IMR-90 (cell line): ENCODE measurements at regions not wholly inside any gene's neighbourhood (a gene's known extent, or its start where the extent isn't known, plus 50 kb on each side); places are given as distances from the start of the nearest gene placed in this dataset.
"Not testable (repeated sequence)": the region's sequence is repeated elsewhere in the genome, so short reads cannot be mapped to it uniquely, and the experiment has no call there.

Source experiments
- ATAC-seq: fragments of 200-7000 bp; cut with Tn5 transposase; 2 replicates; pipeline ENCODE4 v1.9.1; 2020; ENCODE audit warnings: low read depth, mild to moderate bottlenecking, moderate library complexity
- BruUV-seq: library from RNA; stranded (reverse); fragments of 400-500 nt; replicated peaks from 2 replicates; lab custom pipeline; 2021; lab: Mats Ljungman, UMichigan
- CTCF ChIA-PET: fragments of 300-600 bp; formaldehyde crosslinking; extraction: SDS; loops from one replicate; lab custom pipeline; 2021; ENCODE audit warnings: antibody characterized with exemption; lab: Yijun Ruan, JAX
- POLR2A ChIA-PET: fragments of 300-600 bp; sonication (Branson Sonifier 250); formaldehyde crosslinking; loops from one replicate; lab custom pipeline; 2022; ENCODE audit warnings: antibody characterized with exemption; ENCODE audit not compliant: unreplicated experiment; lab: Charles Lee
- DNase-seq: peaks from one replicate; pipeline ENCODE4 v3.0.0; 2013
- H2AFZ ChIP-seq: replicated peaks from 2 replicates; pipeline ENCODE3; 2013; ENCODE audit warnings: low read length, mild to moderate bottlenecking; ENCODE audit not compliant: poor library complexity
- H2AK5ac ChIP-seq: 2 replicates; pipeline ENCODE4 v1.6.1; 2013; ENCODE audit warnings: low read depth, low read length, inconsistent platforms
- H2AK9ac ChIP-seq: replicated peaks from 2 replicates; pipeline ENCODE3; 2013; ENCODE audit warnings: mild to moderate bottlenecking, low read depth, low read length, moderate library complexity; ENCODE audit not compliant: poor library complexity
- H2BK120ac ChIP-seq: 2 replicates; pipeline ENCODE4 v1.6.1; 2013; ENCODE audit warnings: low read depth, low read length, inconsistent platforms
- H2BK15ac ChIP-seq: 3 replicates; pipeline ENCODE4 v1.6.1; 2013; ENCODE audit warnings: low read depth, low read length, inconsistent platforms
- H2BK20ac ChIP-seq: 2 replicates; pipeline ENCODE4 v1.6.1; 2013; ENCODE audit warnings: low read depth, mild to moderate bottlenecking, inconsistent platforms, low read length, moderate library complexity
- H2BK5ac ChIP-seq: 2 replicates; pipeline ENCODE4 v1.6.1; 2013; ENCODE audit warnings: mild to moderate bottlenecking, low read depth, low read length, inconsistent platforms; ENCODE audit not compliant: poor library complexity, severe bottlenecking
- H3K14ac ChIP-seq: replicated peaks from 2 replicates; pipeline ENCODE4 v1.6.1; 2013; ENCODE audit warnings: low read depth, low read length, inconsistent platforms
- H3K18ac ChIP-seq: 2 replicates; pipeline ENCODE4 v1.6.1; 2013; ENCODE audit warnings: low read depth, low read length, control low read depth
- H3K23ac ChIP-seq: 2 replicates; pipeline ENCODE4 v1.6.1; 2013; ENCODE audit warnings: low read depth, low read length, inconsistent platforms
- H3K27ac ChIP-seq: 2 replicates; pipeline ENCODE4 v1.5.1; 2013; ENCODE audit warnings: mild to moderate bottlenecking, control low read depth, low read length; ENCODE audit not compliant: insufficient read depth
- H3K27me3 ChIP-seq: 2 replicates; pipeline ENCODE4 v1.6.1; 2013; ENCODE audit warnings: low read length; ENCODE audit not compliant: control insufficient read depth, insufficient read depth
- H3K36me3 ChIP-seq: 2 replicates; pipeline ENCODE4 v1.6.1; 2013; ENCODE audit warnings: low read length, mixed read lengths; ENCODE audit not compliant: control insufficient read depth, insufficient read depth
- H3K4ac ChIP-seq: 2 replicates; pipeline ENCODE4 v1.6.1; 2013; ENCODE audit warnings: low read depth, low read length, inconsistent platforms
- H3K4me1 ChIP-seq: 2 replicates; pipeline ENCODE4 v1.6.1; 2013; ENCODE audit warnings: low read length, mixed read lengths; ENCODE audit not compliant: control insufficient read depth, insufficient read depth
- H3K4me2 ChIP-seq: 2 replicates; pipeline ENCODE4 v1.6.1; 2013; ENCODE audit warnings: low read depth, mild to moderate bottlenecking, control low read depth, low read length, moderate library complexity
- H3K4me3 ChIP-seq: 2 replicates; pipeline ENCODE4 v1.5.1; 2013; ENCODE audit warnings: low read depth, mild to moderate bottlenecking, control low read depth, low read length, moderate library complexity; ENCODE audit not compliant: insufficient read depth
- H3K56ac ChIP-seq: 2 replicates; pipeline ENCODE4 v1.6.1; 2013; ENCODE audit warnings: low read length, inconsistent platforms; ENCODE audit not compliant: insufficient read depth; ENCODE audit errors: extremely low read depth
- H3K79me1 ChIP-seq, 2 experiments: 2 replicates each; pipeline ENCODE4 v1.6.1; 2013; ENCODE audit warnings: low read length in 2 of 2, inconsistent platforms in 1 of 2, low read depth in 1 of 2
- H3K9ac ChIP-seq: 2 replicates; pipeline ENCODE4 v1.6.1; 2013; ENCODE audit warnings: low read depth, low read length, control low read depth
- H3K9me1 ChIP-seq: 2 replicates; pipeline ENCODE4 v1.6.1; 2013; ENCODE audit warnings: low read length, inconsistent platforms; ENCODE audit not compliant: insufficient read depth
- H3K9me3 ChIP-seq: 2 replicates; pipeline ENCODE4 v1.6.1; 2013; ENCODE audit warnings: low read length; ENCODE audit not compliant: control insufficient read depth, insufficient read depth
- H4K20me1 ChIP-seq: 2 replicates; pipeline ENCODE4 v1.6.1; 2013; ENCODE audit warnings: low read length, inconsistent platforms; ENCODE audit not compliant: insufficient read depth
- H4K5ac ChIP-seq: 2 replicates; pipeline ENCODE4 v1.6.1; 2013; ENCODE audit warnings: mild to moderate bottlenecking, low read depth, low read length, control low read depth
- H4K8ac ChIP-seq, 2 experiments: 2 replicates each; pipeline ENCODE4 v1.6.1; 2013; ENCODE audit warnings: low read depth in 2 of 2, low read length in 2 of 2, control low read depth in 1 of 2, inconsistent platforms in 1 of 2
- H4K91ac ChIP-seq: 2 replicates; pipeline ENCODE4 v1.6.1; 2013; ENCODE audit warnings: low read depth, low read length, inconsistent platforms; ENCODE audit not compliant: insufficient read depth
- dilution Hi-C: fragments of 300-500 bp; cut with HindIII; formaldehyde crosslinking; loops from one replicate; pipeline ENCODE4 v1.14.3; 2018; ENCODE audit warnings: low sequenced_read_pairs; ENCODE audit not compliant: unreplicated experiment
- in situ Hi-C: fragments of 300-500 bp; cut with MboI; formaldehyde crosslinking; loops from 3 replicates; pipeline ENCODE4 v1.14.3; 2019; ENCODE audit warnings: low sequenced_read_pairs, inconsistent platforms, mixed read lengths
- intact Hi-C: fragments of 100-400 bp; cut with micrococcal nuclease; formaldehyde crosslinking; loops from 2 replicates; pipeline ENCODE4 v1.10.0; 2022

DNA sequence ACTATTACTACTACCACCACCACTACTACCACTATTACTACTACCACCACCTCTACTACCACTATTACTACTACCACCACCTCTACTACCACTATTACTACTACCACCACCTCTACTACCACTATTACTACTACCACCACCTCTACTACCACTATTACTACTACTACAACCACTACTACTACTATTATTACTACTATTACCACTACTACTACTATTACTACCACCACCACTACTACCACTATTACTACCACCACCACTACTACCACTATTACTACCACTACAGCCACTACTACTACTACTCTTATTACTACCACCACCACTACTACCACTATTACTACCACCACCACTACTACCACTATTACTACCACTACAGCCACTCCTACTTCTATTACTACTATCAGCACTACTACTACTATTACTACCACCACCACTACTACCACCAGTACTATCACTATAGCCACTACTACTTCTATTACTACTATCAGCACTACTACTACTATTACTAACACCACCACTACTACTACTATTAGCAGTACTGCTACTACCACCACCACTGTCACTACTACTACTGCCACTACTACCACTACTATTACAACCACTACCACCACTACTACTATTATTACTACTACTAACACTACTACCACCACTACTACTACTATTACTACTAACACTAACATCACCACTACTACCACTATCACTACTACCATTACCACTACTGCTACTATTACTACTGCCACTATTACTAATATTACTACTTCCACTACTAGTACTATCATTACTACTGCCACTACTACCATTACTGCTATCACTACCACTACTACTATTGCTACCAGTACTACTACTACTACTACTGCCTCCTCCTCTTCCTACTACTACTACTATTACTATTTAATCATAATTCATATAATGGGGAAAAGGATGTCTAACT, 669.2 kb upstream of the SOX11 start:
- BruUV-seq, CTCF ChIA-PET, H3K9me1 ChIP-seq: not testable (repeated sequence)

More for the DNA sequence above, 669.2 kb upstream of the SOX11 start:
- H3K4me2 ChIP-seq, in situ Hi-C loops, H3K36me3 ChIP-seq, H4K8ac ChIP-seq, H4K91ac ChIP-seq, H3K14ac ChIP-seq, DNase-seq, H3K4me3 ChIP-seq, H3K79me1 ChIP-seq, intact Hi-C loops, H3K4me1 ChIP-seq, H3K27ac ChIP-seq, H2BK20ac ChIP-seq, H4K5ac ChIP-seq, dilution Hi-C loops, H3K27me3 ChIP-seq, H2AFZ ChIP-seq, H2BK15ac ChIP-seq, H4K20me1 ChIP-seq, H2AK5ac ChIP-seq, H2BK120ac ChIP-seq, H3K9ac ChIP-seq, H2BK5ac ChIP-seq, ATAC-seq, POLR2A ChIA-PET, H3K56ac ChIP-seq, H3K4ac ChIP-seq, H2AK9ac ChIP-seq, H3K23ac ChIP-seq, H3K18ac ChIP-seq: not testable (repeated sequence)
- peaks cover 30% of the 10 kb centered on the region for H3K9me3 ChIP-seq
